GM19372 (cell line): ENCODE measurements at regions not wholly inside any gene's neighbourhood (a gene's known extent, or its start where the extent isn't known, plus 50 kb on each side); places are given as distances from the start of the nearest gene placed in this dataset.

ENCODE experiments used
- ATAC-seq: cut with Tn5 transposase; IDR thresholded peaks from one replicate; pipeline ENCODE4 v1.9.1; 2021; ENCODE audit warnings: mild to moderate bottlenecking, low read depth, moderate library complexity; ENCODE audit not compliant: unreplicated experiment

DNA sequence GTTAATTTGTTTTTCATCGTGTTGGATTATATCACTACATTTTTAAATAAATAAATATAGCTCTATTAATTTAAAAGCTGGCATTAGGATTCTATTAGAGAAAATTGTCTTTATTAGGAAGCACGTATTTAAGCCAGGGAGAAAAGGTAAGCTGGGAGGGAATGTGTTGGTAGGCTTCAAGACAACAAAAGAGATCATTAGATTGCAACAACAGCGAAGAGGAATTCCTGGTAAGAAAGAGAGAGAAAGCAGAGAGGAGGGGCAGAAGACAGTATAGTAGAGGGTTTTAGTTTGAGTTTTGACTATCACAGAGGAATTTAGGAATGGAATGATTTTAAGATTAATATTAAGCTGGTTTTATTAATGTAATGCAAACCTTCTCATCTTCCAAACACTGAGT, 613.6 kb upstream of the USP15 start:
- ATAC-seq, result no peak

DNA sequence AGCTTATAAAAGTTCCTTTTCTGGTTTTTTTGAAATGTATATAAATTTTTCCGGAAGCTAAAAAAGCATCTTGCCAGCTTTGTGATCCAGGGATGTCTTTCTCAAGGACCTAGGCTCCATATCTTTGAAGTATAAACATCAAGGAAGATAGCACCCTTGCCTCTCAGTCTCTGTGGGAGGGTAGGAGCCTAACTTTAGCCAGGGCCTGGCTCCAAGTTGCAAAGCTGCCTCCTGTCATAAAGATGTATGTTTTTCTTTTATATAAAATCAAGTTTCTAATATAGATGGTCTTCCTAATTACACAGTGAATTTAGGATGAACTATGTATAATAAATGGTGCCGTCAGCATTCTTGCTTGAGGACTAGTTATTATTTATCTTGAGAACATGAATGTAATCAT, 612.6 kb upstream of the USP15 start:
- no peak for ATAC-seq

DNA sequence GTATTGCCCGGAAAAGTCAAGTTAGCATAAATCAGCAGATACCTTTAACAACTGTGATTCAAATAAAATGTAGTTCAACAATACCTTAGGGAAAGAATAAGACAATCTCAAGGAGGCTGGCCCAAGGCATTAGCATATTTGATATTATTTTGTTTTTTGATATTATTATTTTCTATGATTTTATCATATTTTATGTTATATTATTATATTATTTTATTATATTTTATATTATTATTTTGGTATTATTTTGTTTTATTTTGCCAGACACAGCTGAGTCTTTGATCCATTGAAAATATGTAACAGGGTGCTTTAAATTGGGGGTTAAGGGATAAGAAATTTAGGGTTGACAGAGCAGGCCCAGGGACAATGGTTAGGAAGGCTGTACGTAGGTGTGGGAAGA, 607.9 kb upstream of the USP15 start:
- no peak for ATAC-seq

DNA sequence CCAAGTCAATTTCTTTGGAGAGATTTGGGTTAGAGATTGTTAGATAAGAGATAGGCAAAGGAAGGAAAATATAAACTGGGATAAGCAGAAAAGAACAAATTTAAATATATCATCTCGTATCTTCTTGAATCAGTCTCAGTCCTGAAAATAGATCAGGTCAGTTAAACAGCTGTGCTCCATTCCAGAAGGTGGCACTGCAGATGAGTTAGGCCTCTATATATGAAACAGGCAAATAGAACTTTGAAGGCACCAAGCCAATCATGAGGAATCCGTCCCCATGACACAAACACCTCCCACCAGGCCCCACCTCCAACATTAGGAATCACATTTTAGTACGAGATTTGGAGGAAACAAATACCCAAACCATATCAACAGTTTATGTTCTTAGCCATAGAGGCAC, 605.5 kb upstream of the USP15 start:
- no peak for ATAC-seq

DNA sequence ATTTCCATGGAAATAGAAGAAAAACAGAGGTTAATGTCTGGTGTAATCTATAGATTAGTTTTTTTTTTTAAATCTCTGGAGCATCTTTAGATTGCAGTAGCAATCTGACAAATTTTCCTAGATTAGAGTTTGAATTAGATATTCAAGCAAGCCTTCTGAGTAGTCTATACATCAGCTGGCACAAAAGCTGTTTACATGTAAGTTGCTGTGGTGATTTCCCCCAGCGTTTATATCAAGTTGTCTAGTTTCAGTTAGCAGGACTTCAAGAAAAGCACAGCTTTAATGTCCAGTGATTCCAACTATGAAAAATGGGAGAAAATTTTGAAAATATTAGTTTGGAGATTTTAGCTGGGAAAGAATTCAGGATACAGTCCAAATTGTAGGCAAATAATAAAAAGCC, 605.0 kb upstream of the USP15 start:
- ATAC-seq, result no peak

DNA sequence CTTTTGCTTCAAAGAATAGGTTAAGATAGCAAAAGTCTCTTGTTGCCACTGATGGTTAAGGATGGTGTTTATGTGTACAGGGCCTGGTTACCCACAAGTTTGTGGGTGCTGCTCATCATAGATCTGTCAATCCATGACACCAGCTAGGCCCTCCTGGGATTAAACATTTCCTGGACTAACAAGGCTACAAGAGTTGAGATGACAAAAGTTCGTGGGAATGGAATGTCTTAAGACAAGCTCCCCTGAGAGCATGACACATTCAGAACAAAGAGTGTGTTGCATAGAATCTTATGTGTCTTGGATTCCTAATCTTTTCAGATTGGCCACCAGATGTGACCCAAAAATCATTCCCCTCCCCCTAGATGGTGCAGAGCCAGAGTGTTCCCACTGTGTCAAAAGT, 592.5 kb upstream of the USP15 start:
- ATAC-seq, result no peak

DNA sequence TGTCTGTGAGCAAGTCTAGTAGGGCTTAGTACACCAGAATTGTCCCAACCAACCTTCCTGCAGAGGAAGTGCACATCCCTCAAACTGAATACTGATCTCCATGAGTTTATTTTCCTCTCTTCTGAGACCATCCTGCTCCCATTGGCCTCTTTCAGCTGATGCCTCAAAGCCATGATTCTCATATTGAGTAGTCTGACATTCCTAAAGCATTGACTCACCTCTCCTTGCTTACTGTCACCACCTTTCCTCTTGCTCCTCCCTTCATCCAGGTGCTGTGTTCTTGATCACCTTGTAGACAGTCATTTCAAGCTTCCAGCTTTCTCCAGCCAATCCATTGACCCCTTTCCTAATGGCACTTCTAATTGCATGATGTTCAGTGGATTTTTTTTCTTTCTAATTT, 583.7 kb upstream of the USP15 start:
- no peak for ATAC-seq

DNA sequence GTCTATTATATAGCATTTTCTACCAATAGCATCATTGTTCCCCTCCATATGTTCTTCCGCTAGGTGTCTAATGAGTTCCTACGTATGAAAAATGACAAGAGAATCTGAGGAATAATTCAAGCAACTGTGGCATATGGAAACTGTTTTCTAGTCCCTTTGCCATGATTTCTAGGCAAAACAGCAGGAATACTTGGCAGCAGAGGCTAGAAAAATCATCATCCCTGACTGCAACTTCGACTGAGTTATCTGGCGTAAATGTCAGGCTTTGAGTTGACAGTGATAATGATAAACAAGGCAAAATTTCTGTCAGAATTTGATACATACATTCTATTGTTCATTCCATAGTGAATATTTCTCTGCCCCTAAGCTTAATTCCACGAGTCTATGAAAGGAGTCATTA, 572.8 kb upstream of the USP15 start:
- no peak for ATAC-seq

DNA sequence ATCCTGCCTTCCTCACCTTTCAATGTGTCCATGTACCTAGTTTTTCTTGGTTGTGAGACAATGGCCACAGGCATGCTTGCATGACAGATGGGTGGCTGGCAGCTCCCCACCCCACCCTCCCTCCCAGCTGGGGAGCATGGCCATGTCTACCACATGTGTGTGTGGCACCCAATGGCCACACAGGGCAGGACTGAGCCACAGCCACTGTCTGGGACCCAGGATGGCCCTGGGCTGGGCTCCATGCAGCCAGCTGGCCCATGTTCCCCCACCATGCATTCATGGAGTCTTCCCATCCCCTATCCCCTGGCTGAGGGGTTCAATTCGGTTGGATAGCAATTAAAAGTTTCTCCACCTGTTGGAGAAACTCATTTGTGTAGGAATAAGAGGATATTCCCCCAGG, 566.0 kb upstream of the USP15 start:
- ATAC-seq, result no peak

DNA sequence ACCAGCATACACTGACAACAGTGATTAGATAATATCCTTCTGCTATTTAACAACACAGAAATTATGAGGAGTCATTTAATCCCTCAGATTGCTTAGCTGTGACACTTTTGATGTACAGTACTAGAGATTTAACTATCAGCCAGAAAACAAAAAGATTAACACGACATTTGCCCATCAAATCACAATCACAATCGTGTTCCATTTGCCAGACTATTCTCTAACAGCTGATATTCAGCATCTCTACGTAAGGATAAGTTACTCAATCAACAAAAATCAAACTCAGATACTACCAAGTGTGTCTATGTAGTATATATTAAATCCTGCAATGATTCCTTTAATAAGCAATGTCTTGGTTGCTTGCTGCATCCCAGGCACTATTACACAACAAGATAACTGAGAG, 558.7 kb upstream of the USP15 start:
- ATAC-seq, result no peak

DNA sequence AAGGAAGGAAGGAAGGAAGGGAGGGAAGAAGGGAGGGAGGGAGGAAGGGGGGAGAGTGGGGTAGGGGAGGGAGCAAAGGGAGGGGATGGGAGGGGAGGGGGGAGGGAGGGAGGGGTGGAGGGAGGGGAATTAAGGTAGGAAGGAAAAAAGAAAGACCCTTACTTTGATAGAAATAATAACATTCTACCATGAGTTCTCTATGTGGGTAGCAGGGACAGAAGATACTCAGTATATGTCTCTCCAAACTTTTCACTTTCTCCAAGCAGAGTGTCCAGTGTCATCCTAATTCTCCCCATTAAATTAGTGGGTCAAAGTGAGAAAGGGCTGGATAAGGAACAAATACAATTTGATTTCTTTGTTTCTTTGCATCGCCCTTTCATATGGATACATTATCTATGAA, 553.4 kb upstream of the USP15 start:
- no peak for ATAC-seq

DNA sequence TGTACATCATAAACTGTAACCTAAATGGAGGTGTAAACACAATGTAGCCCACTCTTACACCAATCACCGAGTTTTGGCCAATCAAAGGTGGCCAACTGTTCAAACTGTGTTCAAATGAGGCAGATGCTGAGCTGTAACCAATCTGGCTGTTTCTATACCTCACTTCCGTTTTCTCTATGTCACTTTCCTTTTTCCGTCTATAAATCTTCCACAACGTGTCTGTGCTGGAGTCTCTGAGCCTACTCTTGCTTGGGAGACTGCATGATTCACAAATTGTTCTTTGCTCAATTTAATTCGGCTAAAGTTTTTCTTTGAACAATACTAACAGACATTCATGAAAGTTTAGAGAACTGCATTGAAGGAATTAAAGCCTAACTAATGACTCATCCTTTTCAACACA, 547.1 kb upstream of the USP15 start:
- ATAC-seq, result no peak

DNA sequence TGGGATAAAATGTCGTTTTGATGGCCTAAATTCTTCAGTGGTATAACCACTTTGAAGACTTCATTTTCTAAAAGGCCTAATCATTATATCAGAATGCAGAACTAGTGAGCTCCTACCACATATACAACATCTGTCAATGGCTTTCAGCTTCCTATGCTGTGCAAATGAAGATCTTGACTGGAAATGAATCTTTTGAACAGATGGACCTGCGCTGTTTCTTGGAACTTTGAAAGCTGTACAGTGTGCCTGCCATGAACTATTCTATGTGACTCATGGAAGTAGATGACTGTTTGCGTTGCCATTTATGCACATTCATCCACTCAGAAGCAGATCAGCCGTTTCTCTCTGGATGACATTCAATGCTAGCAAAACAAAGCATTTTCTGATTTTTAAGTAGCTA, 542.2 kb upstream of the USP15 start:
- no peak for ATAC-seq

DNA sequence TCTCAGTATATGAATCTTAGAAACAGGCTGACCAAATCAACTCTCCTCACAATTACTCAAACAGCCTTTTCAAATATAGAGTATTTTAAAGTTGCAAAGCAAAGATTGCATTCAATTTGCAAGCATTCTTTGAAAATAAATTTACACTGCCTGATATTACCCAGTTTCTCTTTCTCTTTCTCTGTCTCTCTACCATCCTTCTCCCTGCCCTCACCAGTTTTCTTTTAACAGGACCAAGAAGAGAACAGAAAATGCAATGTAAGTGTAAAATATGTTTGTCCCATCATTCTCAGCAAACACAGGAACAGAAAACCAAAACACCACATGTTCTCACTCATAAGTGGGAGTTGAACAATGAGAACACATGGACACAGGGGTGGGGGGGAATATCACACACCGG, 520.3 kb upstream of the USP15 start:
- ATAC-seq, result no peak

DNA sequence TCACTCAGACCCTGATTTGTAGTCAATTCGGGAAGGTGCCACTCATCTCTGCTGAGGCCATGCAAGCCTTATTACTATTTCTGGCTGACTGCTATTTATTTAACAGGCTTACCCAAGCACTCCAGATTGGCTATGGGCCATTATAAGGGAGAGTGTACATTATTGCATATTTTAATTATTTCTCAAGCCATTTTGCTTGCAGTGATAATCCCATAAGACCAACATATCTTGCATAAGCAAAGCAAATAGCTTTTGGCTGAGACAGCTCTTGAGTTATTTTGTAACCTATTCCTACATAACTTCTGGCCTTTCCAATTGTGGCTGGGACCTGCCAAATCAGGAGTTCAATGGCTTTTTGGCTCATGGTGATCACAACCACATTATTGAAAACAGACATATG, 509.6 kb upstream of the USP15 start:
- no peak for ATAC-seq

DNA sequence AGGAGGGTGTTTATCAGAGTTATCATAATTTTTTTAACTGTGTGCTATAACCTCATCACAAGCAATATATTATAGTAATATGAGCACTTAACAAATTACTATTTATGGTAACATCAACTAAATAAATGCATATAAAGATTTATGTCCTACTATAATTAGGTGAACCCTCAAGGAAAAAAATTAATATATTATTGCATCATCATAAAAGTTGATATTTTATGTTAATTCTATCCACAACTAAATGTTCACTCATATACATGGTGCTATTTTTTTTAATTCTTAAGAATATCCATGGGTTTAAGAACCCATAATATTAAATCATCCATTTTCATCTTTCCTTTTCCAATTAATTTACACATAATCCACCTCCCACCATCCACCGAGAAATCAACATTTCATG, 506.0 kb upstream of the USP15 start:
- no peak for ATAC-seq

DNA sequence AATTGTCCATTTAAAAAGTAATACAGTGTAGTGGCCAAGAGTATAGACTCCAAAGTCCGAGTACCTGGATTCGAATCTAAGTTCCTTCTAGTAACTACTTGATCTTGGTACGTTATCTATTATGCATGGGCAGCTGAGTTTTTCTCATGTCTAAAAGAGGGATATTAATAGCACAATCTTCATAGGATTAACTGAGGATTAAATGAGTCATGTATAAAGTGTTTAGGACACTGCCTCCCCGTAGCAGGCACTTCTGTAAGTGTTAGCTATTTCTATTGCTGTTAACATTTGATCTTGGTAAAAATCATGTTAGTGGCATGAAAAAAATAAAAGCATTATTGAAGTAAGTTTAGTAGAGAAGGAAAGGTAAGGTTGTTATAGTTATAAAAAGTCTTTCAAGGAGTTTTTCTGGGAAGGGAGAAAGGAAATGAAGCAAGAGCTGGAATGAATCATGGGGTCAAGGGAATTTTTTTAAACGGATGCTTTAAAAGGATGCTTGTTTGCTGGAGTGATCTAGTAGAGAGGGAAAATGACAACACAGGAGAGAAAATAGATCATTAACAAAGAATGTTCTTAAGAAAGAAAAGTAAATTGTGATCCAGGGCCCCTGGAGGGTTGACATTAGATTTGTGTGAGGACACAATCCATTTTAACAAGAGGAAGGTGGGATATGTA, 502.2 kb upstream of the USP15 start:
- no peak for ATAC-seq

DNA sequence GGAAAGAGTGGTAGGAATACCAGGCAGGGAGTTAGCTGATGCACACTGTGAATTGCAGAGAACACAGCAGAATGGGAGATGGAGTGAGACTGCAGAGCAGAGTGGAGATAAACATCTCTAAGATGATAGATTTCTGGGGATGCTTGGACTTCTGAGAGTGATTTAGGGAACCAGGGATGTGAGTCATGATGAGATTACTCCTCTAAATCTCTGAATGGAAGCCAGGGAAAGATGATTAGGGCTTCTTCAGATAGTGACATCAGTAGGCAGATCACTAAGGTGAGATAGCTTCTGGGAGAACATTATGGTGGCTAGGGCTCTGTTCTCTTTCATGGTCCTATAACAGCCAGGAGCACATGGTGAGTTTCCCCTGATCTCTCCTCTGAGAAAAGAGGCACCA, 501.5 kb upstream of the USP15 start:
- ATAC-seq, result no peak

DNA sequence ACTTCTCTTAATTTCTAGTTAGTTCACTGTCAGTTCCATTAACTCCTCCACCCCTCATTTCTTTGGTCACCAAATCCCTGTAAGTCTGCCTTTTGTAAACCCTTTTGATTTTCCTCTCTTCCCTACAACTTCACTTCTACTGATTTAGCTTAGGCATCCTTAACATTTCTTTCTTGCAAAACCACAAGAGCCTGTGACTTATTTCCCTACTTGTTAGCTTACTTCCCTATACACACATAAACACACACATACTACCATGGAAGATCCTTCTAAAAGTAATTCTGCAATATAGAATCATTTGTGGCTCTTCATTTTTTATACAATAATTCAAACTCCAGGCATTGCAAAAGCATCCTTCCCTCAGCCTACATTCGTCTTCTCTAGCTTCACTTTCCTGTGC, 494.3 kb upstream of the USP15 start:
- no peak for ATAC-seq

DNA sequence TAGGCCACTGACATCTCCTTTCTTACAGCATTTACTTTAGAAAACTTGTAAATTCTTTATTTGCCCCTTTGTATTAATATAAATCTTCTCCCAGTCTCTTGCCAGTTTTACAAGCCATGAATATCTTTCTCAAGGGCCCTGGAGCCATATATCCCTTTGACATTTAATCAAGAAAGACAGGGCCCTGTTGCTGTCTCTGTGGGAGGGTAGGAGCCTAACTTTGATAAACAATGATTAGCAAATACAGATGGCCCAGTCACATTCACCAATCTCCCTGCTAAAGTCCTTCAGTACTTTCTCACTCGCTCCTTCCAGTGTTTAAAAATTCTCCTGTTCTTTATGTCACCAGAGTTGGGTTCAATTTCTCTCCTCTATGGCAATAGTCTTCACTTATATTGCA, 479.8 kb upstream of the USP15 start:
- ATAC-seq, result no peak

DNA sequence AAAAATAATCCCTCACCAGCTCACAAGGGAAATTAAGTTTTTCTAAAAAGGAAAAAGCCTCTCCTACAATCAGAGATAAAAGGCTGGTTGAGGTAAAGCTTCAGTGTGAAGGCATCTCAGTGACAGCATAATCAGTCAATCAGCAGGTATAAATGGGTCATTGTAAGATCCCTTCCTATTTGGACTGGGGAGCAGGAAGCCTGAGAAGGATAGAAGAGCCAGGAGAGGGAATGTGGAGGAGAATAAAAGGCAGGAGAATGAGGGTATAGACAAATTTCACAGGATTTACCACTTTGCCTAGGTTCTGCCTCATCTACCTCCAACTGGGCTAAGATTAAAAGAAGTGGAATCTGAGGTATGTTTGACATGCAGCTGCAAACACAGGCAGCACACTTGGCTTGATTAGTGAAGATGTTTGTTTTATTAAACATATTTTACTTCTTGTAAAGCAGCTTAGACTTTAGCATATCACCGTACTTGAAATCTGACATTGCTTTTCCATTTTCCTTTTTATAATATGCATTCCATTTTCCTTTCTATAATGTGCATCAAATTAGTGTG, 479.1 kb upstream of the USP15 start:
- no peak for ATAC-seq

DNA sequence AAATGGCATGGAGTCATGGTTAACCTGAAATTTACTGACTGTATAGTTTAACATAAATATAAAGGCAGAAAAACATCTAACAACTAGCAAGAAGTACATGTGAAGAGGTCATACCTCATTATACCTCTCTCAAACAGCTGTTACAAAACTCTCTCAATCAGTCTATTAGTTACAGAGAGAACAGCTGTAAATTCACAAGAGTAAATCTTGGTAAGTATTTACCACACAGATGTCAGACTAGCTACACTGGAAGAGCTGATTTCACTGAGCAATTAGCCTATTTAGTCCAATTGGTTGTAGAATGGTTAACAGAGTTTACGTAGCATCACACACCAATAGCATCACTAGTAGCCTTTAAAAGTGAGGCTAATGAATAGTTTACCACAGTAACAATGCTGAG, 463.4 kb upstream of the USP15 start:
- no peak for ATAC-seq

DNA sequence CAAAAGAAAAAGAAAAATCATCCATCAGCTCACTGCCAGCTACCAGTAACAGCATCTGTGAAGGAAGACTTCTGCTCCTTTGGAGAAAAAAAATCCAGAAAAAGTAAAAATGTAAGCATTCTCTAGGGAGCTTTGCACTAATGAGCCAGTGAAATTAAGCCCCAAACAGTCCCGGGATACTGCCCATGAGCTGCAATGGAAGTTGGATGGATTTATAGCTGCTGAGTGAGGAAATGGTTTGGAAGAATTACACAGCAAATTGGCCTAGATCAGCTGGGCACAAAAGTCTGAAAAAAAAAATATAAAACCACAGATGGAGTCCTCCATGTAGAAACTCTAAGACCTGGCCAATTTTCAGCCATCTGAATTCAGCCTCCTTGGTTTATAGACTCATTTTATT, 462.9 kb upstream of the USP15 start:
- ATAC-seq, result no peak
